Stomach (tissue), 4 donors: ENCODE measurements at regions not wholly inside any gene's neighbourhood (a gene's known extent, or its start where the extent isn't known, plus 50 kb on each side); places are given as distances from the start of the nearest gene placed in this dataset.

Experiments
- CTCF ChIP-seq, 7 experiments: fragments of 450-650 bp in 4 of 7; fragments of 200-600 bp in 3 of 7; sonication (generic) in 3 of 7; IDR thresholded peaks; one replicate each; pipeline ENCODE4 v1.5.1; 2016 to 2019; ENCODE audit warnings: antibody characterized with exemption in 7 of 7, control low read depth in 2 of 7, mild to moderate bottlenecking in 1 of 7
- EP300 ChIP-seq: sonication (generic); formaldehyde crosslinking; IDR thresholded peaks from one replicate; pipeline ENCODE4 v1.6.1; 2017; ENCODE audit warnings: antibody characterized with exemption
- POLR2AphosphoS5 ChIP-seq, 3 donors: sonication (generic); formaldehyde crosslinking; IDR thresholded peaks; one replicate each; pipeline ENCODE4 v1.6.1; 2016; ENCODE audit warnings: antibody characterized with exemption in 3 of 3

- TF ChIP-seq EP300 = no peak
- no peak for TF ChIP-seq CTCF (IDR thresholded peaks at IDR 0.05)
- no peak for TF ChIP-seq POLR2AphosphoS5 (IDR thresholded peaks at IDR 0.05)
These were observed 275.2 kb upstream of the SALL1 start for GRCh38 chr16:51426276-51426675.
